DOHH2 (cell line): ENCODE measurements at regions not wholly inside any gene's neighbourhood (a gene's known extent, or its start where the extent isn't known, plus 50 kb on each side); places are given as distances from the start of the nearest gene placed in this dataset.

ENCODE experiments used
- CTCF ChIP-seq: fragments of 200-600 bp; sonication (generic); IDR thresholded peaks from one replicate; pipeline ENCODE4 v1.5.1; 2014; ENCODE audit warnings: antibody characterized with exemption, mild to moderate bottlenecking, low read depth, low read length; ENCODE audit not compliant: poor library complexity, severe bottlenecking
- EZH2phosphoT487 ChIP-seq: fragments of 200-600 bp; sonication (generic); IDR thresholded peaks from 2 replicates; pipeline ENCODE4 v1.6.1; 2017; ENCODE audit warnings: borderline replicate concordance, mild to moderate bottlenecking, antibody characterized with exemption, low read length, moderate library complexity, mixed read lengths

- TF ChIP-seq CTCF (no peak), EZH2phosphoT487 (no peak)
These were observed 1609.7 kb upstream of the ACVR2A start for GRCh38 chr2:146235158-146235557.
